Activated T-helper 17 cell treated with anti-CD3 and anti-CD28 coated beads, Interleukin-2, amount 50 U/mL, for 72 hours (primary cell): ENCODE measurements at regions not wholly inside any gene's neighbourhood (a gene's known extent, or its start where the extent isn't known, plus 50 kb on each side); places are given as distances from the start of the nearest gene placed in this dataset.

ENCODE experiments used
- ATAC-seq: fragments of 150-1000 bp; cut with Tn5 transposase; replicated peaks from 2 replicates; pipeline ENCODE4 v1.10.0; 2021; ENCODE audit warnings: mild to moderate bottlenecking, moderate library complexity
- H3K27ac Mint-ChIP-seq: one replicate; pipeline ENCODE4 v1.8.0; 2022; ENCODE audit warnings: mixed read lengths
- H3K27me3 Mint-ChIP-seq: one replicate; pipeline ENCODE4 v1.8.0; 2022; ENCODE audit warnings: mixed read lengths
- H3K36me3 Mint-ChIP-seq: one replicate; pipeline ENCODE4 v1.8.0; 2022; ENCODE audit warnings: low read depth, mild to moderate bottlenecking, mixed read lengths
- H3K4me1 Mint-ChIP-seq: one replicate; pipeline ENCODE4 v1.8.0; 2022; ENCODE audit warnings: mixed read lengths
- H3K4me3 Mint-ChIP-seq: one replicate; pipeline ENCODE4 v1.8.0; 2022; ENCODE audit warnings: mild to moderate bottlenecking, mixed read lengths
- H3K9me3 Mint-ChIP-seq: one replicate; pipeline ENCODE4 v1.8.0; 2022; ENCODE audit warnings: mixed read lengths

DNA sequence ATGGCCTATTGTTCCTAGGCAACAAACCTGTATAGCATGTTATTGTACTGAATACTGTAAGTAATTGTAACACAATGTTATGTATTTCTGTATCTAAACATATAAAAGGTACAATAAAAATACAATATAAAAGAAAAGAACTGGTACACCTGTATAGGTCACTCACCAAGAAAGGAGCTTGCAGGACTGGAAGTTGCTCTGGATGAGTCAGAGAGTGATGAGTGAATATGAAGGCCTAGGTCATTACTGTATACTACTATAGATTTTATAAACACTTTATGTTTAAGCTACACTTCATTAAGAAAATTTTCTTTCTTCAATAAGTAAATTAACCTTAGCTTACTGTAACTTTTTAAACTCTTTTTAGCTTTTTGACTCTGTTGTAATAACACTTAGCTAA, 559.9 kb downstream of the PLPP3 start:
- no peaks in the 10 kb centered on the region for H3K36me3 Mint-ChIP-seq
- no peak for ATAC-seq
- H3K27ac Mint-ChIP-seq, result no peak overlapping the region
- H3K9me3 Mint-ChIP-seq, result no peaks in the 10 kb centered on the region
- H3K4me1 Mint-ChIP-seq, result no peaks in the 10 kb centered on the region
- H3K4me3 Mint-ChIP-seq, result no peak overlapping the region
- H3K27me3 Mint-ChIP-seq, result no peaks in the 10 kb centered on the region

DNA sequence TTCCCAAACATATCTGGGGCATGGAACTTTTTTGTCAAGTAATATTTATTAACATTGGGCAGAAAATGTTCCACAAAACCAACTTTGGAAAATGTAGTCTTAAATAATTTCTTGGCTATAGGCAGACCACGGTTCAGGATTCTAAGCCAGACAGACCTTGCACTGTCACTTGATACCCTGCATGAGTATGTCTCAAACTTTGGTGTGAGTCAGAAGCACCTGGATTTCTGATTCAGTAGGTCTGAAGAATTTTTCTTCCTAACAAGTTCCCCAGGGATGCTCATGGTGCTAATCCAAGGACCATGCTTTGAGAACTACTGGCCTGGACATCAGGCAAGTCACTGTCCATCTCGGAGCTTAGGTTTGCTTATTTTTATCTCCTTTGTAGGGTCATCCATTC, 562.0 kb downstream of the PLPP3 start:
- no peak for ATAC-seq
- Mint-ChIP-seq H3K4me3 (no peak overlapping the region), H3K9me3 (no peaks in the 10 kb centered on the region), H3K4me1 (no peaks in the 10 kb centered on the region), H3K27me3 (no peaks in the 10 kb centered on the region), H3K27ac (no peak overlapping the region), H3K36me3 (no peaks in the 10 kb centered on the region)

- no peak for ATAC-seq
- Mint-ChIP-seq H3K4me1 (no peaks in the 10 kb centered on the region), H3K9me3 (no peaks in the 10 kb centered on the region), H3K36me3 (no peaks in the 10 kb centered on the region), H3K27ac (no peak overlapping the region), H3K4me3 (no peak overlapping the region), H3K27me3 (peaks cover 6% of the 10 kb centered on the region)
Observed at GRCh38 chr1:56003846-56004245, 575.5 kb downstream of the PLPP3 start.

- Mint-ChIP-seq H3K27ac (no peak overlapping the region), H3K4me3 (no peak overlapping the region), H3K4me1 (no peaks in the 10 kb centered on the region), H3K9me3 (no peaks in the 10 kb centered on the region), H3K27me3 (peaks cover 6% of the 10 kb centered on the region), H3K36me3 (no peaks in the 10 kb centered on the region)
- ATAC-seq, result no peak
Observed at GRCh38 chr1:56002231-56002630, 577.1 kb downstream of the PLPP3 start.

- no peak overlapping the region for H3K4me3 Mint-ChIP-seq
- H3K36me3 Mint-ChIP-seq, result no peaks in the 10 kb centered on the region
- ATAC-seq, result no peak
- no peak overlapping the region for H3K27ac Mint-ChIP-seq
- H3K9me3 Mint-ChIP-seq, result no peaks in the 10 kb centered on the region
- H3K4me1 Mint-ChIP-seq, result no peaks in the 10 kb centered on the region
- peaks cover 6% of the 10 kb centered on the region for H3K27me3 Mint-ChIP-seq
Observed at GRCh38 chr1:56000424-56000823, 578.9 kb downstream of the PLPP3 start.

DNA sequence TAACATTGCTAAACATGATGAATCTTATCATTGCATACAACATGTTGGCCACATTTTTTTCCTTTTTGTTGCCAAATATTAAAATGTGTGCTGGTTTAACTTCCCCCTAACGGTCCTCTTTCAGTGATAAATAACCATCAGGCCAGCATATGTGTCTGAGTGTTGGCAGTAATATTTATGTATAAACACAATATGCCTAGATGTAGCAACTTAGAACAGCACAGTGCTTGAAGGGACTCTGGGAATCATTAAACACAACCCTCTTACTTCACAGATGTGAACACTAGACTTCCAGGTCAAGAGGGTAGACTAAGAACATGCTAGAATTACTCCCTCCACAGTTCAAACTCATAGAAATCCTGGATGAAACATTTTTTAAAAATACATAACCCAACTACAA, 581.8 kb downstream of the PLPP3 start:
- Mint-ChIP-seq H3K27me3 (peaks cover 9% of the 10 kb centered on the region), H3K9me3 (peaks cover 10% of the 10 kb centered on the region), H3K27ac (no peak overlapping the region), H3K4me1 (no peaks in the 10 kb centered on the region), H3K36me3 (no peaks in the 10 kb centered on the region), H3K4me3 (no peak overlapping the region)
- ATAC-seq, result no peak

- no peaks in the 10 kb centered on the region for H3K4me1 Mint-ChIP-seq
- ATAC-seq, result no peak
- H3K27ac Mint-ChIP-seq, result no peak overlapping the region
Observed at GRCh38 chr1:55993646-55994318, 585.6 kb downstream of the PLPP3 start.

GRCh38 chr1:55990007-55990406, 589.4 kb downstream of the PLPP3 start:
- peaks cover 7% of the 10 kb centered on the region for H3K9me3 Mint-ChIP-seq
- no peak overlapping the region for H3K4me3 Mint-ChIP-seq
- H3K27me3 Mint-ChIP-seq, result peaks cover 15% of the 10 kb centered on the region
- no peaks in the 10 kb centered on the region for H3K4me1 Mint-ChIP-seq
- ATAC-seq, result no peak
- no peaks in the 10 kb centered on the region for H3K36me3 Mint-ChIP-seq
- H3K27ac Mint-ChIP-seq, result no peak overlapping the region

More at GRCh38 chr1:55993646-55994318, 585.6 kb downstream of the PLPP3 start:
- Mint-ChIP-seq H3K27me3 (peaks cover 11% of the 10 kb centered on the region), H3K36me3 (no peaks in the 10 kb centered on the region), H3K9me3 (peaks cover 10% of the 10 kb centered on the region), H3K4me3 (no peak overlapping the region)

DNA sequence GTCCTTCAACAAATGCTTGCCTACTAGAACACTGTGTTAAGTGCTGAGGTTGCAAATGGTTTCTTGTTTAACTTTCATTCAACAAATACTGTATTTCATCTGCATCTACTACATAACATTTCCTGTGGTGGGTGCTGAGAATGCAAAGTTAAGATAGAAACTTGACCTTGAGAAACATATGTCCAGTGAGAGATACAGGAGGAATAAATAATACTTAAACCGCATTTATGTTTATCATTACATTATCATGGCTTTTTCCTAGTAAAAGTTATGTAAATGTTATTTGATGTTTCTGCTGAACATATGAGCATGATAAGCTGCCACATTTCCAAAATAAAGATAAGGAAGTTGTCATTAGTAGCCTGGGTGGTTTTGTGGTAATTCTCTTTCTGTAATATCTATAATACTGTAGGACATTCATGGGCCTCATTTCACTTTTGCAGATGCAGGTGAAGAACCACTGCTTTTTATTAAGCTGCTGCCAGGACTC, 590.4 kb downstream of the PLPP3 start:
- no peaks in the 10 kb centered on the region for H3K4me1 Mint-ChIP-seq
- H3K27ac Mint-ChIP-seq, result no peak overlapping the region
- H3K4me3 Mint-ChIP-seq, result no peak overlapping the region
- ATAC-seq, result no peak
- H3K9me3 Mint-ChIP-seq, result peaks cover 7% of the 10 kb centered on the region
- peaks cover 15% of the 10 kb centered on the region for H3K27me3 Mint-ChIP-seq
- no peaks in the 10 kb centered on the region for H3K36me3 Mint-ChIP-seq

DNA sequence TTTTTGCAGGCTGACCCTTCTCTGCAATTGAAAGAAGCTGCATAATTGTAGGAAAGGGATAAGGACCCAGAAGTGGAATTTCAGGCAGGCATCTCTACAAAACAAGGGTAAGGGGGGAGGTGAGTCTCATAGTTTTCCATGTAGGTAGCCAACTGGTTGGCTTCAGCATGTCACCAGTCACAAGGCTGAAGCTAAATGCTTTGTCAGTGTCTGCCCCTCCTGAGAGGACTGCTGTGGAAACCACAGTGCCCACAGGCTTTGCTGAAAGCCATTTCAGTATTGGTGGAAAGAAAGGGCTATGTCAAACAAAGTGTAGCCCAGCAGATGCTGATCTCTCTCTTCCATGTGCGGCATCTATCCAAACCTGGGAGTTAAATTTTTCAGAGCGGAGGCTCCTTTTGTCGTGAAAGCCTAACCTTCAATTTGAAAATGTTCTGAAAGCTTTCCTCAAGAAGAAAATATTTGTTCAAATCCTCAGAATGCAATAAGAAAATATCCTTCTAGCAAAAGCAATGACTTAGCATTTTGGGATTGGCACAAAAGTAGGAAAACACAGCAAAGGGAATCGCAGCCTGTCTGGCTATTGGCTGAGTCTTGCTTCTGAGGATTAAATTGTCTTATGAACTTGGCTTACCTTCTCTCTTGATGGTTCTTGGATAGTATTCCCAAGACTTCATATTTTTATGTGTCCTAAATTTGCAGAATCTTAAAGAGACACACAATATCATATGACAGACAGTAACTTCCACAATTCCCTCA, 591.7 kb downstream of the PLPP3 start:
- Mint-ChIP-seq H3K27ac (no peak overlapping the region), H3K27me3 (peaks cover 15% of the 10 kb centered on the region), H3K4me3 (no peak overlapping the region), H3K36me3 (no peaks in the 10 kb centered on the region), H3K9me3 (no peaks in the 10 kb centered on the region), H3K4me1 (no peaks in the 10 kb centered on the region)
- no peak for ATAC-seq

GRCh38 chr1:55986003-55986402, 593.4 kb downstream of the PLPP3 start:
- Mint-ChIP-seq H3K27me3 (peaks cover 10% of the 10 kb centered on the region), H3K4me1 (no peaks in the 10 kb centered on the region)
- no peak for ATAC-seq

GRCh38 chr1:55981010-55981650, 598.2 kb downstream of the PLPP3 start:
- Mint-ChIP-seq H3K4me3 (no peak overlapping the region), H3K9me3 (no peaks in the 10 kb centered on the region), H3K4me1 (no peaks in the 10 kb centered on the region), H3K36me3 (no peaks in the 10 kb centered on the region), H3K27ac (no peak overlapping the region), H3K27me3 (peaks cover 4% of the 10 kb centered on the region)
- no peak for ATAC-seq

More at GRCh38 chr1:55986003-55986402, 593.4 kb downstream of the PLPP3 start:
- no peak overlapping the region for H3K27ac Mint-ChIP-seq
- H3K36me3 Mint-ChIP-seq, result no peaks in the 10 kb centered on the region
- no peaks in the 10 kb centered on the region for H3K9me3 Mint-ChIP-seq
- no peak overlapping the region for H3K4me3 Mint-ChIP-seq

DNA sequence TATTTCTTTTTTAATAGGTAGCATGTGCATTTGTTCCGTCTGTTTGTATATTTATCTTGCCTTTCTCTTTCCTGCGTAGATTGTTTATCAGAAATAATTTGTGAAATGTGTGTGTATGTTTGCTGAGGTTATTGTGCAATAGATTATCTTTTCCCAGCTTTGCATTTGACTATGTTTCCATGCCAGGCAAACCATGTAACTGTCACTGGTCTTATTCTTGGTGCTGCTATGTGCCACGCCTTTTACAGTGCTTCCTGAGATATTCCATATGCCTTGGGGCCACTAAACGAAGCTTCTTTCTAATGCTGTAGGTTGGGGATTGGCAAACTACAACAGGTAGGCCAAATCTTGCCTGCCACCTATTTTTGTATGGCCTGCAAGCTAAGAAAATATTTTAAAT, 598.8 kb downstream of the PLPP3 start:
- no peak for ATAC-seq
- H3K27me3 Mint-ChIP-seq, result peaks cover 4% of the 10 kb centered on the region
- no peaks in the 10 kb centered on the region for H3K4me1 Mint-ChIP-seq
- H3K4me3 Mint-ChIP-seq, result no peak overlapping the region
- H3K36me3 Mint-ChIP-seq, result no peaks in the 10 kb centered on the region
- no peaks in the 10 kb centered on the region for H3K9me3 Mint-ChIP-seq
- no peak overlapping the region for H3K27ac Mint-ChIP-seq

GRCh38 chr1:55974714-55975441, 604.5 kb downstream of the PLPP3 start:
- no peak for ATAC-seq
- peaks cover 3% of the 10 kb centered on the region for H3K9me3 Mint-ChIP-seq
- H3K27me3 Mint-ChIP-seq, result peaks cover 9% of the 10 kb centered on the region
- H3K4me1 Mint-ChIP-seq, result no peaks in the 10 kb centered on the region
- H3K27ac Mint-ChIP-seq, result no peak overlapping the region
- no peak overlapping the region for H3K4me3 Mint-ChIP-seq
- H3K36me3 Mint-ChIP-seq, result no peaks in the 10 kb centered on the region
